ENCODE measurements at regions not wholly inside any gene's neighbourhood (a gene's known extent, or its start where the extent isn't known, plus 50 kb on each side); places are given as distances from the start of the nearest gene placed in this dataset.

DNA sequence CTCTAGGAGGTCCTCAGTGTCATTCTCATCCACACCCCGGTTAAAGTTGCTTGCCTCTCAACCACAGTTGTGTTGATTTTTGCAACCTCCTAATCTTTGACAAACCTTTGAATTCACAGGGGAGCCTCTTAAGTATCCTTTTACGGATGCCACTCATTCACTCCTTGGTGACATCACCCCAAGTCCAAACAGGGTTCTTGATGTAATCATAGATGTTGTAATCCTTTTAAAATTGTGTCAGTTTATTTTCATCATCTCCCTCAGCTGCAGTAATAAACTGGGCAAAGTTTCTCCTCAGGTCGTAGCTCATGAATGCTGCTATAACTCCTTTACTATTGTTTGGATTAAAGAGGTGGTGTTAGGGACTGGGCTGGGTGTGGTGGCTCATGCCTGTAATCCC lies 637.2 kb upstream of the NUDT12 start:
- no peak for DNase-seq (ENCODE audit: low spot score)

DNA sequence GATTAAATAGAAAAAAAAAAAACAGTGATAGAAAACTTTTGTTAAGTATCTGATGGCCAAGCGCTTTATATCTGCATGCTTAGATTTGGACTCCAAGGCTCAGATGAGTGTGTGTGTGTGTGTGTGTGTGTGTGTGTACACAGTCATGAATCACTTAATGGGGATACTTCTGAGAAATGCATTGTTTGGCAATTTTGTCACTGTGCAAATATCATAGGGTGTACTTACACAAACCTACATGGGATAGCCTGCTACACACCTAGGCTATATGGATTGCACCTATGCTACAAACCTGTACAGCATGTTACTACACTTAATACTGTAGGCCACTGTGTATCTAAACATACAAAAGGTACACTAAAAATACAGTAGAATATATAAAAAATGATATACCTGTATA lies 635.6 kb upstream of the NUDT12 start:
- DNase-seq (ENCODE audit: low spot score), result no peak

- DNase-seq (ENCODE audit: low spot score), result no peak
Observed at GRCh38 chr5:104189909-104190308, 627.3 kb upstream of the NUDT12 start.

- DNase-seq (ENCODE audit: low spot score), result no peak
Observed at GRCh38 chr5:104189031-104189430, 626.4 kb upstream of the NUDT12 start.

DNA sequence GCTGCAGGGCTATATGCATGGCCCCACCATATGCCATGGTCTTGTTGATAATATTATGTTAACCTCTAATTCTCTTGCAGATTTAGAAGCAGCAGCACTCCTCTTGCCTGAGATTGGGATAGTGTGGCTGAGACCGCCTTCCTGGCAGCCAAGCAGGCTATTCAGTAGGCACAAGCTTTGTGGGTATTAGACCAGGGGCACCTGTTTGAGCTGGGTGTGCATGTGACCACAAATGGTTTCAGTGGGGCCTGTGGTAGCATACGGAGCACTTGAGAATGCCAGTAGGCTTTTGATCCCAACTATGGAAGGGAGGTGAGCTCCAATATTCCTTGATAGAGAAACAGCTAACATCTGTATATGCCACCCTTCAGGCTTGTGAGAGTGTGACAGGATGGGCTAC lies 625.1 kb upstream of the NUDT12 start:
- DNase-seq (ENCODE audit: low spot score), result no peak

DNA sequence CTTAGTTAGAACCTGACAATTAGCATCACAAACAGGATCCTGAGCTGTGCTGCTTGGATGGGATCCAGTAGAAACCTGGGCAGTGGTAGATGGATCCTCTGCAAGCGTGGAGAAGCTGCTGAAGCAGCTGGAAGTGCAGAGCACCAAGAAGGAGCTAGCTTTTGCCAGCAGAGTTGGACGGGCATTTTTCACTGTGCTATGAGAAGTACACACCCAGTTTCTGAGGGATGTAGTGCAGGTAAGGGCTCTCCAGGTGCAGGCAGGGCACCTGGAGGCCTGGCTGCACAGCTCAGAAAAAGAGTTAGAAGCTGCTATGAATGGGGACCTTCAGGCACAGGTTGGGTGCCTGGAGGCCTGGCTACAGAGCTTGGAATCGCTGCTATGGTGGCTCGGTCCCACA lies 623.9 kb upstream of the NUDT12 start:
- DNase-seq (ENCODE audit: low spot score), result no peak

DNA sequence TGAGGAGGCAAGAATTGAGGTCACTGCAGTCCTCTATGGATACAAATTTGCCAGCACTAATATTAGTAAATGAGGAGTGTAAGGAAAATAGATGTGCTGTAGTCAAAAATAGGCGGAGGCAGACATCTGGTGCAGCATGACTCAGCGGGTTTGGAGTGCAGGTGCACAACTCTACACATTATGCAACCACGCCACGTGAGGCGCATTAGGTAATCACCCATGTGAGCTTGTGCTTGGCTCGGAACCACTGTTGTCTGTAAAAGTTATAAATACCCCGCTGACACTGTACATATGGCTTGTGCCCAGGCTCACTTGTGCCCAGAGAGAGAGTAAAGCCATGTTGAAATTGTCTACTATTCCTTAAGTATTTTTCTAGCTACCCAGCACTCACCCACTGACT lies 623.5 kb upstream of the NUDT12 start:
- no peak for DNase-seq (ENCODE audit: low spot score)

DNA sequence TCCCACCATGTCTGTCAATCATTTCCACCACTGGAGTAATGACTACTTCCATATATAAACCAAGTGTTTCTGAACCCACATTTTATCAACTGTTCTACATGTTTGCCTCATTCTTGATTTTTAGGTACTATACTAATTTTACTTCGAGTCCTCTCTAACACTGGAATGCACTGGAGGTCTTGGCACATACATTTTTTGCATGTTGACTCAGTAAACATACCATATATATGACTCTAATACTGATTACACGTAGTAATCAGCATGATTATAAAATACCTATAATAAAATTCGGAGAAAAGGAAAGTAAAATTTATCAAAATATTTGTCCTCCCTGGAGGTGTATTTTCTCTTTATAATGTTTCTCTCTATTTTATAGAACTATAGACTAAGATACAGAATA lies 621.7 kb upstream of the NUDT12 start:
- no peak for DNase-seq (ENCODE audit: low spot score)

DNA sequence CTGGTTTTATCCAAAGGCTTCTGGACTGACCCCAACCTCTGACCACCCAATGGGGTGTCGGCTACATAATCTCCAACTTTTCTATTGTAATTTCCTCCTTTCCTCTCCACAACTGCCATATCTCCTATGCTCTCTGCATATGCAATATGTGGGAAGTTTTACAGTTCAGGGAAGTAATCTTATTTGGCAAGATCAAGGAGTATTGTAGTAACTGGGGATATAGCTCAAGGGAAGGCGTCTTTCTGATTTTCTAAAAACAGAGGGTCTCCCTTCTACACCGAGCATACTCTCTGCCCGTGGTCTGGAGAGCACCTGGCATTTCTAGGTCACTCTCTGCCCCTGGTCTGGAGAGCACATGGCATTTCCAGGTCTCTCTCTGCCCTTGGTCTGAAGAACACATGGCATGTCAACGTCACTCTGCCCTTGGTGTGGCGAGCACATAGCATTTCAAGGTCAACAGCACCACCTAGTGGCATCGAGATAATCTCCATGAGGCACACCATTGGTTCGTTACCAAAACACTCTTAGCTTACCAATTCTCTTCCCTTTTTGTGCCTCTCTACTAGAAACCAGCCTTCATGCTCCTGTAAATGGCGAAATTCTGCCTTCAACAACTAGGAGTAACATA lies 616.4 kb upstream of the NUDT12 start:
- DNase-seq (ENCODE audit: low spot score), result peak; percentile 50

- no peak for DNase-seq (ENCODE audit: low spot score)
Observed at GRCh38 chr5:104178066-104178465, 615.5 kb upstream of the NUDT12 start.

GRCh38 chr5:104177651-104178050 lies 615.1 kb upstream of the NUDT12 start:
- no peak for DNase-seq (ENCODE audit: low spot score)

DNA sequence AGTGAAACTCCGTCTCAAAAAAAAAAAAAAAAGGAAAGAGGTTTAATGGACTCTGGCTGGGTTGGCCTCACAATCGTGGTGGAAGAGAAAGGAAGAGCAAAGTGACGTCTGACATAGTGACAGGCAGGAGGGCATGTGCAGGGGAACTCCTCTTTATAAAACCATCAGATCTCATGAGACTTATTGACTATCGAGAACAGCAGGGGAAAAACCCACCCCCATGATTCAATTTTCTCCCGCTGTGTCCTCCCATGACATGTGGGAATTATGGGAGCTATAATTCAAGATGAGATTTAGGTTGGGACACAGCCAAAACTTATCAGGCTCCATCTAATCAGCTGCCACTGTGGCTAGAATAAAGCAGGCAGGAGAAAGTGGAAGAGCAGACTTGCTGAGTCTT lies 610.4 kb upstream of the NUDT12 start:
- DNase-seq (ENCODE audit: low spot score), result no peak

GRCh38 chr5:104171958-104172690 lies 609.5 kb upstream of the NUDT12 start:
- peak; percentile 49 for DNase-seq (ENCODE audit: low spot score)

DNA sequence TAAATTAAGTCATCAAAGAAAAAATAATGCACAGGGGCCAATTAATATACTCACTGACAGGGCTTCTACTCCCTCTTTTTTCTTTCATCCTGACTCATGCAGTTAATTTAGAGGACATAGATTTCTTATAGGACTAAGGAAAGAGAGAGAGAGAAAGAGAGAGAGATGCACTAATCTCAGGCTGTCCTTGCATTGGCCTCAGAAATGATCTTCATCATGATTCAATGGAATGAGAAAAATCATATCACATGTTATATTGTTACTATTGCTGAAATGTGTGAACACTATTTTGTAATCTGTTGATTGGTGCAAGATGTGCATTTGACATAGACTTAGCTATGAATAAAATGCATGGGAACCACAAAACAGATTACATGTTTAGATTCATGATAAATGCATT lies 608.3 kb upstream of the NUDT12 start:
- no peak for DNase-seq (ENCODE audit: low spot score)

GRCh38 chr5:104146652-104147051 lies 584.1 kb upstream of the NUDT12 start:
- DNase-seq (ENCODE audit: low spot score), result no peak

GRCh38 chr5:104139840-104140239 lies 577.3 kb upstream of the NUDT12 start:
- DNase-seq (ENCODE audit: low spot score), result no peak

- DNase-seq (ENCODE audit: low spot score), result no peak
Observed at GRCh38 chr5:104130320-104130719, 567.7 kb upstream of the NUDT12 start.

- no peak for DNase-seq (ENCODE audit: low spot score)
Observed at GRCh38 chr5:104128348-104128747, 565.8 kb upstream of the NUDT12 start.

DNA sequence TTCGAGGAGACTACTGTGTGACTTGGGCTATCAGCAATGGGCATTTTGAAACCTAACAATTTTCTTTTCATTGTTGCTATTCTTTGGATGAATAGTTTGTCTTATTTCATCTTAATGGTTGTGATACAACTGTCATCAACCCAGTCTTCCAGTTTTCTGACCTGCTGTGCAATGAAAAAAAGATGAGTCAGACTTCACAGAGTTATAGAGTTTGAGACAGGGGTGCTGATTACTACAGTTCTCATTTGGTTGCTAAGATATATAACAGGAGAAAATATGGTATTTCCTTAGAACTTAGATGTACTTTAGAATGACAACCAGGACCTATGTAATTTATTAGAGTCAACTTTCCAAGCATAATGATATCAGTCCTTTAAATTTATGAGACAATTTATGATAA lies 564.4 kb upstream of the NUDT12 start:
- no peak for DNase-seq (ENCODE audit: low spot score)

- no peak for DNase-seq (ENCODE audit: low spot score)
Observed at GRCh38 chr5:104119529-104119928, 556.9 kb upstream of the NUDT12 start.

- no peak for DNase-seq (ENCODE audit: low spot score)
Observed at GRCh38 chr5:104111632-104112031, 549.0 kb upstream of the NUDT12 start.

DNA sequence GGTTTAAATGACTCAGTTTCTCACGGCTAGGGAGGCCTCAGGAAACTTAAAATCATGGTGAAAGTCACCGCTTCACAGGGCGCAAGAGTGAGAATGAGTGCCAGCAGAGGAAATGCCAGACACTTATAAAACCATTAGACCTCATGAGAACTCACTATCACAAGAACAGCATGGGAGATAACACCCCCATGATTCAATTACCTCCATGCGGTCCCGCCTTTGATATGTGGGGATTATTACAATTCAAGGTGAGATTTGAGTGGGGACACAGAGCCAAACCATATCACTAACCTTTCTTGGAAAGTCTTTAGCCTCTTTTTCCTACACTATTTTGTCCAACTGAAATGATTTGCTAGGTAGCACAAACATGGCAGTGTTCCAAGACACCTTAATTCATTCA lies 533.9 kb upstream of the NUDT12 start:
- no peak for DNase-seq (ENCODE audit: low spot score)

DNA sequence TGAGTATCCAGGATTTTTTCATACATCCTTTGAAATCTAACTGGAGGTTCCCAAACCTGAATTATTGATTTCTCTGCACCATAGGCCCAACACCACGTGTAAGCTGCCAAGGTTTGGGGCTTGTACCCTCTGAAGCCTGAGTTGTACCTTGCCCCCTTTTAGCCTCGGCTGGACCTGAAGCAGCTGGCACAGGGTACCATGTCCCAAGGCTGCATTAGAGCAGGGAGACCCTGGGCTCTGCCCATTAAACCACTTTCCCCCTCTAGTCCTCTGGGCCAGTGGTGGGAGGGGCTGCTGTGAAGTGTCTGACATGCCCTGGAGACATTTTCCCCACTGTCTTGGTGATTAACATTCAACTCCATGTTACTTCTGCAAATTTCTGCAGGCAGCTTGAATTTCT lies 532.9 kb upstream of the NUDT12 start:
- no peak for DNase-seq (ENCODE audit: low spot score)
